Amniotic epithelial cell (primary cell): ENCODE measurements at regions not wholly inside any gene's neighbourhood (a gene's known extent, or its start where the extent isn't known, plus 50 kb on each side); places are given as distances from the start of the nearest gene placed in this dataset.

Source experiments
- DNase-seq: peaks from one replicate; pipeline ENCODE4 v3.0.0-alpha.2; 2010; ENCODE audit warnings: low read depth

DNA sequence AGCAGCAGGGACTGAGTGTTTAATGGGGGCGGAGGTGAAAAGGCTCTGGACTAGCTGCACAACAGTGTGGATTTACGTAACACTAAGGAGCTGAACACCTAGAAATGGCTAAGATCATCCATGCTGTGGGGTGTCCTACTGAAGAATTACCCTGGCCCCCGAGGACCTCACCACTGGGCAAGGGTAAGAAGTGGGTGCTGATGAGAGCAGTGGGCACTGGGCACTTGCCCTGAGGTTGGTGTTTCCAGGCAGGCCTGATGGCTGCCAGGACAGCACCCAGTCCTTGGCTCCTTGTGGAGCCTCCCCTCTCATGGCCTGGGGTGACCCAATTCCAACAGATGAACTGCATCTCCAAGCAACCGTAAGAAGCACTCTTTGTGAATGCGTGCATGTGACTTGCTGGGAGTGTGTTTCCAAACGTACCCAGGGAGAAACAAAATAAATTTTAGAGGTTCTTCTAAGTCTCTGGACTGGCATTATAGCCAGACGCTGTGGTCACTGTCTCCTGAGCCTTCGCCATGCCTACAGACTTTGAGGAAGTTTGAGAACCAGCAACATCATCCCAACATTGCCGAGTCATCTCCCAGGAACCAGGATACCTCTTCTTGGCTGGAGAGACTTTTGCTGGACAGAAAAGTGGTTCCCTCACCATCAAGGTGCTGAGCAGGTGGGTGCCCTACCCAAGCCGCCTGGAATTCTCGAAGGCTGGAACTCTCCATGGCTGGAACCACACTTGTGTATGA lies 245.9 kb downstream of the ERMARD start:
- DNase-seq: no peak

DNA sequence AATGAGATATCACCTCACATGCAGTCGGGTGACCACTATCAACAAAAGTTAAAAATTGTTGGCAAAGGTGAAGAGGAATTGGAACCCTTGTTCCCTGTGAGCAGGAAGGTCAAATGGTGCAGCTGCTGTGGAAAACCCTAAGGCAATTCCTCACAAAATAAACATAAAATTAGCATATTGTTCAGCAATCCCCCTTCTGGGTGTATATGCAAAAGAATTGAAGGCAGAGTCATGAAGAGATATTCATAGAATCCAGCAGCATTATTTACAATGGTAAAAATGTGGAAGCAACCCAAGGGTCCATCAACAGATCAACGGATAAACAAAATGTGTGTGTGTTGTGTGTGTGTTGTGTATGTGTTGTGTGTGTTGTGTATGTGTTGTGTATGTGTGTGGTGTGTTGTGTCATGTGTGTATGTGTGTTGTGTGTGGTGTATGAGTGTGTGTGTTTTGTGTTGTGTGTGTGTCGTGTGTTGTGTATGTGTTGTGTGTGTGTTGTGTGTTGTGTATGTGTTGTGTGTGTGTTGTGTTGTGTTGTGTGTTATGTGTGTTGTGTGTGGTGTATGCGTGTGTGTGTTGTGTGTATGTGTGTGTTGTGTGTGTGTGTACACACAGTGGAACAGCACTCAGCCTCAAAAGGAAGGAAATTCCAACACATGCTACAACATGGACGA lies 245.1 kb downstream of the ERMARD start:
- peak; percentile 1 for DNase-seq

- no peak for DNase-seq
Measured at GRCh38 chr6:169994739-169995138, 243.3 kb downstream of the ERMARD start.

- no peak for DNase-seq
Measured at GRCh38 chr6:169993861-169994481, 242.5 kb downstream of the ERMARD start.

GRCh38 chr6:169991913-169992312 lies 240.5 kb downstream of the ERMARD start:
- no peak for DNase-seq

DNA sequence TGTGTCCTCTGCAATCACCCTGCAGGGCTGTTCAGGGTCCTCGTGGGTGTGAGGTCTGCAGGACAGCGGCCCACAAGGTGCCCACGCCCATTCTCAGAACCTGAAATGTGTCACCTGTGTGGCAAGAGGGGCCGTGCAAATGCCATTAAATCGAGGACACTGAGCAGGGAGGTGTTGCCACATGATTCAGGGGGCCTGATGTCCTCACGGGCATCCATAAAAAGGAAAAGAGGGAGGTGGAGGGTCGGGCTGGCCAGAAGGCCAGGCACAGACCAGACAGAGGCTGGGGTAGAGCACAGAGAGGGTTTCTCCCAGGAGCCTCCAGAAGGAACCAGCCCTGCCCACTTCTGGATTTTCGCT lies 239.6 kb downstream of the ERMARD start:
- DNase-seq: no peak

DNA sequence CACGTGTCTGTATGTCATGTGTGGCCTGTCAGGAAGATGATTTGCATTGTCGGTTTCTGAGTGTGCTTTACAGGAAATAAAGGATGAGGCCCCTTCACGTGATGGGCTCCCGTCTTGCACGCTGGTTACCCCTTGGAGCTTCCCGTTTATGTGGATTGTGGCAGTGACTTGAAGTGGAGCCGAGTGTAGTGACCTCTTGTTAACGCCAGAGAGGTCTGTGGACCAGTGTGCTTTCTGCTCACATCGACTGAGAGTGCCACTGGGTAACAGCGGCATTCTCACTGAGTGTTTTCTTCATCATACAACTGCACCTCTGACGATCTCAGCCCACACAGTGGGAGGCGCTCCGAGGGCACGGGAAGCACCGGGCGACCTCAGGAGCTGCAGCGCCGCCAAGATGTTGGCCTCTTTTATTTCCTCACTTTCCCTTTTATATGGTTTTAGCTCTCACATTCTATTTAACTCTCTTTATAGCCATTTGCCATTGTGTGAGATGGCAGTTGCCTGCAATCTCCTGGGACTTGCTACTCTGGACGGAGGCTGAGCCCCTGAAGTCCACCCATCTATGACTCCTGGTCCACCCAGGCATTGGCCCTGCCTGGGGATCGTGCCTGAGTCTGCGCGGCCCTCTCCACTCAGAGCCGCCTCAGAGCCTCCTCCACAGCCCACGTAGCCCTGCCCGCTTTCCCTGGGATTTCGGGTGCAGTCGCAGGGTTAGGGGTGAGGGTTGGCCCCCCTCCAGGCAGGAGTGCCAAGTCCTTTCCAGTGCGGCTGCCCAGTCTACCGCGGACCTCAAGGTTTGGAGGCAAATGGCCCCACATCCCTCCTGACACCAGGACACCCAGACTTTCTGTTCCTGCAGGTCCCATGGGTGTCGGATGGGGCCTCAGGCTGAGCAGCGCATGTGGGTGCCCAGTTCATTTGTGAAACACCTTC lies 238.9 kb downstream of the ERMARD start:
- DNase-seq: no peak

DNA sequence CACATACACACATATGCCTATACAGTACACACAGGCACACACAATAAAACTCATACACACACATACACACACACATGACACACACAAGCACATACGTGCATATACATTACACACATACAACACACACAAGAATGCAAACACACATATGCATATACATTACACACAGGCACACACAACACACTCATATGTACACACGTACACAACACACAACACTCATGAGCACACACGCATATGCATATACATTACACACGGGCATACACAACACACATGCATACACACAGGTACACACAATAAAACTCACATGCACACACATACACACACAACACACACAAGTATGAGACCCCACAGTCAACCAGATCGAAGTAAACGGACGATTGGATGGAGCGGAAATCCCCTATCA lies 238.2 kb downstream of the ERMARD start:
- DNase-seq: no peak

- DNase-seq: no peak
Measured at GRCh38 chr6:169988769-169989550, 237.5 kb downstream of the ERMARD start.

GRCh38 chr6:169986848-169987498 lies 235.6 kb downstream of the ERMARD start:
- DNase-seq: no peak

DNA sequence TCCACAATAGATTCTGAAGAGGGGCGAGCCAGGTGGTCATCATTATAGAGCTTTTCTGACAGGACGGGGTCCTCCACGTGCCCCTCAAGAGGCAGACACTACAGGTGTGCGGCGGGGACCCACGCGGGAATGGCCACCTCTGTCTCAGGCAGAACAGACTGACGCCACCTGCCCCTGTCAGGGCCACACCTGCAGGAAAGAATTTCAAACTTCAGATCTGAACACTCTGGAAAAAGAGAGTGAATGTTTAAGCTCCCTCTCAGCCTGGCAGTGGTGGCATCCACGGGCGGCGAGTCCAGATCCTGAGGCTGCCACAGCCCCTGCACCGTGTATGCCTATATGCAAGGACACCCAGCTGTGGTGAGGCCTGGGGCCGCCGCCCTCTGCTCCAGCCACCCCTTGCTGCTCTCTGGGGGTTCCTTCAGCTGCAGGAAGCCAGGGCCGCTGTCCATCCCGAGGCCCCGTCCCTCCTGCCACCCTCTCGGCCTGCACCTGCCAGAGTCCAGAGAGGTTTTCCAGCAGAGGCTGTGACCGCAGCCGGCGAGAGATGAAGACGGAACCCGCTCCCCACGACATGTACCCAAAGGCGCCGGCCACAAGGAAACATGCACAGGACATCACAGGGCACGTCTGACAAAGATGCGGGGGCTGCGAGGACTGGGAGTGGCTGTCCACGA lies 234.9 kb downstream of the ERMARD start:
- no peak for DNase-seq

GRCh38 chr6:169985121-169986015 lies 233.9 kb downstream of the ERMARD start:
- no peak for DNase-seq

- no peak for DNase-seq
Measured at GRCh38 chr6:169984181-169985120, 233.0 kb downstream of the ERMARD start.

- DNase-seq: no peak
Measured at GRCh38 chr6:169983651-169984050, 232.2 kb downstream of the ERMARD start.

- DNase-seq: no peak
Measured at GRCh38 chr6:169982461-169983386, 231.3 kb downstream of the ERMARD start.

- DNase-seq: no peak
Measured at GRCh38 chr6:169981969-169982368, 230.5 kb downstream of the ERMARD start.

- no peak for DNase-seq
Measured at GRCh38 chr6:169981568-169981967, 230.1 kb downstream of the ERMARD start.
